ENCODE measurements at regions not wholly inside any gene's neighbourhood (a gene's known extent, or its start where the extent isn't known, plus 50 kb on each side); places are given as distances from the start of the nearest gene placed in this dataset.

GRCh38 chr2:66084948-66085590, 349.9 kb upstream of the MEIS1 start:
- TF ChIP-seq CTCF (conservative IDR thresholded peaks at IDR 0.05; ENCODE audit: low read depth, low read length) (no peak), SMC3 (IDR thresholded peaks at IDR 0.05; ENCODE audit: low read depth, low read length) (no peak)

Measured in IMR-90 (cell line).